NCI-H1436 (cell line): ENCODE measurements at regions not wholly inside any gene's neighbourhood (a gene's known extent, or its start where the extent isn't known, plus 50 kb on each side); places are given as distances from the start of the nearest gene placed in this dataset.
"Not testable (repeated sequence)": the region's sequence is repeated elsewhere in the genome, so short reads cannot be mapped to it uniquely, and the experiment has no call there.

Source experiments
- DNase-seq: peaks from one replicate; lab custom pipeline; 2025; lab: John Stamatoyannopoulos, UW

- no peak for DNase-seq
Measured at GRCh38 chr3:109656225-109656624, 318.9 kb upstream of the DPPA4 start.

GRCh38 chr3:109678600-109678999, 341.3 kb upstream of the DPPA4 start:
- DNase-seq: no peak

DNA sequence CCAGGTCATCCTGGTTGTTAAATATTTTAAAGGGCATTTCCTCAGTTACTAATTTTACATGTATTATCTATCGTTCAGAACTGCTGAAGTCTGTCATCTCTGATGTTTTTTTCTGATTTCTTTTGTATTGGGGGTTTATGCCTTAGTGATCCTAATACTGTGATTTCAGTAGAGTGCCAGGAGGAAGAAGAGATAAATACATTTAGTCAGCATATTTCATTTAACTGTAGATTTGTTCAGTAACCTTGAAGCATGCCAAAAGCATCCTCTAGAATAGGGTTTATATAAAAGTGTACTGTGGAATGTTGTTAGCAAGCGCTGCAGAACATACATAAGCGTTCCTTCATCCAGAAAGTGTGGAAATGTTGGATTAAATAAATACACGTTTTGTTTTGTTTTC, 342.3 kb upstream of the DPPA4 start:
- DNase-seq: no peak

- no peak for DNase-seq
Measured at GRCh38 chr3:109683746-109684145, 346.4 kb upstream of the DPPA4 start.

GRCh38 chr3:109685084-109686079, 348.0 kb upstream of the DPPA4 start:
- DNase-seq: no peak

DNA sequence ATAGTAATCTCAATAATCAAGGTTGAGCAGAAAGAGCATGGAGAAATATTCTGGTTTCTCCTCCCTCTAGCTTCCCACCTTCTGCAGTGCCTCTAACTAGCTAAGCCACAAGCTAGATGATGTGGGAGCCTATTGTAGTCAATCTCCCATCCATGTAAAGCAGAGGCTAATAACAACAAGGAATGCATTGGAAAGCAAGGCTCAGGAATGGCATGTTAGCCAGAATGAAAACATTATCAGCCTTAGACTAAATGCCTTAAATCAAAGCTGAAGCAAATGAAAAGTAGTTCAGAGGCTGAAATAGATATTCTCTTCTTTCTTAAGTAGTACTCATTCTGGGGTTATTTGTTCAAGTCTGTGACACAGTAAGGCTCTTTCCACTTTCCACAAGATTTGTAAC, 350.3 kb upstream of the DPPA4 start:
- no peak for DNase-seq

DNA sequence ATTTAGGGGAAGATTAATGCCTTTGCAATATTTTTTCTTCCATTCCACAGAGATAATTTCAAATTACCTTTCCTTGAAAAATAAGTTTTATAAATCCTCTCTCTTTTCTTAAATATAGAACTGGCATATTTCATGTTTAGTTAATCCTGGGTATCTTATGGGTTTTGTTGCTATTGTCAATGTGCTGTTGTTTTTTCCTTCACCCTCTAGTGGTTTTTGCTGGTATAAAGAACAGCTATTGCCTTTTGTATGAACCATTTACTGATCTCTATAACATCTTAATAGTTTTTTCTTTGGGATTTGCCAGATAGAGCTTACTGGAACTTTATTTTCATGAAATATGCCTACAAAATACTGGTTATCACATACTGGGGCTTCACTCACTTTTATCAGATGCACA, 359.6 kb upstream of the DPPA4 start:
- no peak for DNase-seq

DNA sequence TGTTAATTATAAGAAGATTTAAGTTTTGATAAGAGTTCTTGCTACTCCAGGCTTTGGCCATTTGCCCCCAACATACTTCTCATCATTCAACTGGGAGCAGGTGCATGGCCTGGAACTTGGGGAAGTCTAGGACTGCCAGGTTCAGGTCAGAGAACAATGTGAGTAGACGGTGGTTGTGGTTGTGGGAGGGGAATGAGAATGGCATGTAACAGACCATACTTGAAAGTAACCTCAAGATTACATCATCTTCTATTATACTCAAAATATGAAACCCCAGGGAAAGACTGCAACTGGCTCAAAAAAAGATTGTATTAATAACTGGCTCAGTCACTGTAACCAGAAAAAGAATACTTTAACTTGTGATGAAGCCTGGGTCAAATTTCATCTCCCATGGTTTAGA, 364.9 kb upstream of the DPPA4 start:
- DNase-seq: no peak

DNA sequence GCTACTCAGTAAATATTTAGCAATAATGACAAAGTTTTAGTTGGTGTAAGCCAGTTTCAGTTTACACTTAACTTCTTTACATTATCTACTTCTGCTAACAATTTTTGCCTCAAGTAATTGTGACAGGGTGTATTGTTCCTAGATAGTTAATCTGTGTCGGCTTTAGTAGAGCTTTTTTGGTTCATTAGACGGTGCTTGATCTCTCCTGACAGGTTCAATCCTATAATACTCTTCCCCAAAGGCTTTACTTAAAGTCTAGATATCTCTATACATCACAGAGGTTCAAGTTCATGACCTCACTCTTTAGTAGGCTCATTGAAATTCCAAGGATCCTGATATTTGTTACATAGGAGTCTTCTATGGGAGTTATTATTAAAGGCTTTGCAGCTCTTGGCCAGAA, 365.6 kb upstream of the DPPA4 start:
- DNase-seq: no peak

GRCh38 chr3:109705133-109705532, 367.8 kb upstream of the DPPA4 start:
- DNase-seq: not testable (repeated sequence)

DNA sequence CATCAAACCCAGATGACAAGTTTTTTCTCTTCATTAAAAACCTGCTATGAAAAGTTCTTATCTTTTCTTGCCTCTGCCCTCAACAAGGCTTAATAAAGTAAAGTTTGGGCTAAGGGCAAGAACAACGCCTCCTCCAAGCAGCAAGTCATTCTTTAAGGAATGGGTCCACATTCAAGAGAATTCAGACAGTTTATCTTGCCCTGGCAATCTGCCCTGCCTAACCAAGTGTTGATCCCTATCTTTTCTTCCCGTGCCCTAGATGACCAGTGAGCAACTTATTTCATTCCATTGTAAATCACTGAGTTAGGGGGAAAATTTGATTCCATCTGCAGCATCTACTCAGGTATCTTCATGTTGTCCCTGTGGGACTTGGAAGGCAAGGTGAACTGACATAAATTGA, 370.3 kb upstream of the DPPA4 start:
- DNase-seq: no peak

DNA sequence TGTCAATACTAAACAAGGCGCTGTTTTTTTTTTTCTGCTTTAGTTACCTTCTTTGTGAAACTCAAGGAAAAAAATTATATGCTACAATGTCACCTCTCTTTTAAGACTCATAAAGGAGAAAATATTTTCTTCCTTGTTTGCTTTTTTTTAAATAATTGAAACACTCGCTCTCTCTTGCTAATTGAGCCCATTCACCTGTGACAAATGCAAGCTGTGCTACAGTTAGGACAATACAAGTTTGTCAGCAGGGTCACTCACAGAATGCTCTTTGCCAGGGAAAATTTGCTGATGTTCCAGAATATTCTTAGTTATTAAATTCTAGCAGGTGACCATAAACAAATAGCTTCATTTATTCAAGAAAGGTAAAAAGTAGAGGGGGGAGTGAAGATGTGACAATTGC, 375.9 kb upstream of the DPPA4 start:
- no peak for DNase-seq

DNA sequence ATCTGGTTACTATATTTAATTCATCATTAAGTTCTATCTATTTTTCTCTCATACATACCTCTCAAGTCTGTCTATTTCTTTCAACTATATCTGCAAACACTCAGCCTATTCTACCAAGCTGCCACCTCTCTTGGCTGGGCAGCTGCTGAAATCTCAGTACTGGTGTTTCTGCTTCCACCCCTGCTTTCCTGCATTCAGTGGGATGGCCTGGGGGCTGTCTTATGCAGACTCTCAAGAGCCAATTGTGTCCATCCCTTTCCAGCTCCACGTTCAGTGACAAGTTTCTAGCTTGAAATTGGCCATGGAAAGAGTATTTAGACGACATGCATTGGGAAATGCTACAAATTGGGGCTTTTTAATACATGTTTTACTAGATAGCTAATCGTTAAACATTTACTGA, 378.4 kb upstream of the DPPA4 start:
- DNase-seq: no peak

DNA sequence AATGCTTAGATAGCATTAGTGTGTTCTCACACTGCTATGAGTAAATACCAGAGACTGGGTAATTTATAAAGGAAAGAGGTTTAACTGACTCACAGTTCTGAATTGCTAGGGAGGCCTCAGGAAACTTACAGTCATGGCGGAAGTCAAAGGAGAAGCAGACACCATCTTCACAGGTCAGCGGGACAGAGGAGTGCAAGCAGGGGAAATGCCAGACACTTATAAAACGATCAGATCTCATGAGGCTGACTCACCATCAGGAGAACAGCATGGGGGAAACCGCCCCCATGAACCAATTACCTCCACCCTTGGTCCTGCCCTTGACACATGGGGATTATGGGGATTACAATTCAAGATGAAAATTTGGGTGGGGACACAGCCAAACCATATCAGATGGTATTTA, 381.5 kb upstream of the DPPA4 start:
- no peak for DNase-seq

GRCh38 chr3:109728861-109729494, 391.6 kb upstream of the DPPA4 start:
- DNase-seq: no peak

DNA sequence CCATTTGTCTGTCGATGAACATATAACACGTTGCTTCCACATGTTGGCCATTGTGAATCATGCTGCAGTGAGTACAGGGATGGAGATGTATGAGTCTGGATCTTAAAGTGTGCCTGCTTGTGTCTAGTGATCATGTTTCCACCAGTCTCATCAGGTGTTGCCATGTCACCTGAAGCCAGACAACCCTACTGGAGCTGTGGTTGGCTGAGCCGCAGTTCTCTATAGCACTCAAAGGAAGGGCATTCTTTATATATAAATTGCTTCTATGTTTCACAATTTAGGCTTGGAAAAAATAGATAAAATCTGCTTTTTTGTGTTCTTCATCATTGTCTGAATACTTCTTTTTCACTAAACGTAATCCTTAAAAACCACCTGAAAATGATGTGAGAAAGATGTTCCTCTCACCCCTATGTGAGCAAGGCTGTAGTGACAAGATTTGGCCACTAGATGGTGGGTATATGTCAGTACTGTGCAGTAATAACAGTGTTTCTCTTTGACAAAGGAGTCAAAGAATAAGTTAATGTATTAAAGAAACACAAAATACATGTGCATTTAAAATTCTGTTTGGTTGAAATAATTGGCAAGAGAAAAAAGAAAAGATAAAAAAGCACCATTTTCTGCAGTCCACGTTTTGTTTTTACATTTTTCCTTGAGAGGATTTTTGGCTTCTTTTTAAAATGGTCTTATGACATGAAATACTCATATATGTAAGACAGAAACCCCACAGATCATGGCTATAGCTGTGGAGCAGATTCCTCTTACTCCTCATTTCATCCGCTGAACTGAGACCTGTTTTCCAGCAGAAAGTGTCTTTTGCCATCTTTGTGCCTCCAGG, 394.5 kb upstream of the DPPA4 start:
- DNase-seq: peak; percentile 47

- no peak for DNase-seq
Measured at GRCh38 chr3:109743981-109744380, 406.6 kb upstream of the DPPA4 start.

- DNase-seq: no peak
Measured at GRCh38 chr3:109772520-109772919, 435.2 kb upstream of the DPPA4 start.

GRCh38 chr3:109774108-109774507, 436.8 kb upstream of the DPPA4 start:
- DNase-seq: no peak

GRCh38 chr3:109784285-109784684, 446.9 kb upstream of the DPPA4 start:
- DNase-seq: no peak

- no peak for DNase-seq
Measured at GRCh38 chr3:109784852-109785631, 447.7 kb upstream of the DPPA4 start.

GRCh38 chr3:109803274-109803673, 465.9 kb upstream of the DPPA4 start:
- no peak for DNase-seq
